PC-9 (cell line): ENCODE measurements at regions not wholly inside any gene's neighbourhood (a gene's known extent, or its start where the extent isn't known, plus 50 kb on each side); places are given as distances from the start of the nearest gene placed in this dataset.

Experiments
- EZH2 ChIP-seq: fragments of 200-600 bp; sonication (generic); IDR thresholded peaks from 2 replicates; pipeline ENCODE4 v1.8.0; 2017; ENCODE audit warnings: antibody characterized with exemption, low read depth
- TF ChIP-seq, protein P1 (sequence below): fragments of 200-600 bp; sonication (generic); conservative IDR thresholded peaks from 2 replicates; pipeline ENCODE4 v1.6.1; 2017; ENCODE audit warnings: mixed run types, antibody characterized with exemption, mild to moderate bottlenecking, moderate library complexity

GRCh38 chr10:100645613-100646392 is 99.6 kb upstream of the PAX2 start:
- TF ChIP-seq, protein P1, sequence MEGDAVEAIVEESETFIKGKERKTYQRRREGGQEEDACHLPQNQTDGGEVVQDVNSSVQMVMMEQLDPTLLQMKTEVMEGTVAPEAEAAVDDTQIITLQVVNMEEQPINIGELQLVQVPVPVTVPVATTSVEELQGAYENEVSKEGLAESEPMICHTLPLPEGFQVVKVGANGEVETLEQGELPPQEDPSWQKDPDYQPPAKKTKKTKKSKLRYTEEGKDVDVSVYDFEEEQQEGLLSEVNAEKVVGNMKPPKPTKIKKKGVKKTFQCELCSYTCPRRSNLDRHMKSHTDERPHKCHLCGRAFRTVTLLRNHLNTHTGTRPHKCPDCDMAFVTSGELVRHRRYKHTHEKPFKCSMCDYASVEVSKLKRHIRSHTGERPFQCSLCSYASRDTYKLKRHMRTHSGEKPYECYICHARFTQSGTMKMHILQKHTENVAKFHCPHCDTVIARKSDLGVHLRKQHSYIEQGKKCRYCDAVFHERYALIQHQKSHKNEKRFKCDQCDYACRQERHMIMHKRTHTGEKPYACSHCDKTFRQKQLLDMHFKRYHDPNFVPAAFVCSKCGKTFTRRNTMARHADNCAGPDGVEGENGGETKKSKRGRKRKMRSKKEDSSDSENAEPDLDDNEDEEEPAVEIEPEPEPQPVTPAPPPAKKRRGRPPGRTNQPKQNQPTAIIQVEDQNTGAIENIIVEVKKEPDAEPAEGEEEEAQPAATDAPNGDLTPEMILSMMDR: no peak
- no peak for TF ChIP-seq EZH2
